ENCODE measurements at regions not wholly inside any gene's neighbourhood (a gene's known extent, or its start where the extent isn't known, plus 50 kb on each side); places are given as distances from the start of the nearest gene placed in this dataset.

- TF ChIP-seq EZH2 (IDR thresholded peaks at IDR 0.05; ENCODE audit: borderline replicate concordance, low read depth, low read length, poor library complexity, severe bottlenecking), result no peak
- no peak for TF ChIP-seq CTCF (conservative IDR thresholded peaks at IDR 0.05; ENCODE audit: low read depth, low read length)
Measured at GRCh38 chr2:138125306-138126288, 161.3 kb downstream of the HNMT start.
